22Rv1 (cell line): ENCODE measurements at regions not wholly inside any gene's neighbourhood (a gene's known extent, or its start where the extent isn't known, plus 50 kb on each side); places are given as distances from the start of the nearest gene placed in this dataset.

Experiments used
- H3K27ac ChIP-seq: fragments of 450-650 bp; 2 replicates; pipeline ENCODE4 v1.5.1; 2017
- CTCF ChIP-seq: fragments of 450-650 bp; IDR thresholded peaks from 2 replicates; pipeline ENCODE4 v1.5.1; 2017; ENCODE audit warnings: mild to moderate bottlenecking
- ZFX ChIP-seq: fragments of 450-650 bp; IDR thresholded peaks from 2 replicates; pipeline ENCODE4 v1.6.1; 2017; ENCODE audit warnings: antibody characterized with exemption, borderline replicate concordance

GRCh38 chr6:14610141-14610540 lies 492.6 kb downstream of the CD83 start:
- TF ChIP-seq CTCF: no peak
- no peak for TF ChIP-seq ZFX
- H3K27ac ChIP-seq: no peak overlapping the region

- TF ChIP-seq ZFX (no peak), CTCF (no peak)
- no peak overlapping the region for H3K27ac ChIP-seq
Measured at GRCh38 chr6:14612016-14612980, 494.7 kb downstream of the CD83 start.

GRCh38 chr6:14614631-14615030 lies 497.1 kb downstream of the CD83 start:
- no peak for TF ChIP-seq CTCF
- TF ChIP-seq ZFX: no peak
- H3K27ac ChIP-seq: no peak overlapping the region

- TF ChIP-seq ZFX (no peak), CTCF (no peak)
- no peak overlapping the region for H3K27ac ChIP-seq
Measured at GRCh38 chr6:14616656-14617055, 499.1 kb downstream of the CD83 start.

GRCh38 chr6:14618759-14619418 lies 501.3 kb downstream of the CD83 start:
- H3K27ac ChIP-seq: no peak overlapping the region
- no peak for TF ChIP-seq ZFX
- no peak for TF ChIP-seq CTCF

GRCh38 chr6:14619419-14619781 lies 501.8 kb downstream of the CD83 start:
- TF ChIP-seq CTCF (no peak), ZFX (no peak)
- no peak overlapping the region for H3K27ac ChIP-seq

- TF ChIP-seq ZFX: no peak
- no peak for TF ChIP-seq CTCF
- no peak overlapping the region for H3K27ac ChIP-seq
Measured at GRCh38 chr6:14620522-14620921, 502.9 kb downstream of the CD83 start.
